ENCODE measurements at regions not wholly inside any gene's neighbourhood (a gene's known extent, or its start where the extent isn't known, plus 50 kb on each side); places are given as distances from the start of the nearest gene placed in this dataset.

DNA sequence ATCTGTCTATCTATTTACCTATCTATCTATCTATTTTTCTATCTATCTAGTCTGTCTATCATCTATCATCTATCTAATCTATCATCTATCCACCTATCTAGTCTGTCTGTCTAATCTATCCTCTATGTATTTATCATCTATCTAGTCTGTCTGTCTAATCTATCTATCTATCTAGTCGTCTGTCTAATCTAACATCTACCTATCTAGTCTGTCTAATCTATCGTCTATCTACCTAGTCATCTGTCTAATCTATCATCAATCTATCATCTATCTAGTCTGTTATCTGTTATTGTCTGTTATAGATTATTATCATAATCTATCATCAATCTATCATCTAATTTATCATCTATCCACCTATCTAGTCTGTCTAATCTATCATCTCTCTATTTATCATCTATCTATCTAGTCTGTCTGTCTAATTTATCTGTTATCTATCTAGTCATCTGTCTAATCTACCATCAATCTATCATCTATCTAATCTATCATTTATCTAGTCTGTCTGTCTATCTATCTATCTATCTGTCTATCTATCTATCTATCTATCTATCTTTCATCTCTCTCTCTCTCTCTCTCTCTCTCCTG, 80.2 kb upstream of the ZNF618 start:
- H3K4me3 ChIP-seq (ENCODE audit: low read length in 3 of 3) = no peak overlapping the region
- H3K27ac ChIP-seq (ENCODE audit: low read depth, low read length) = no peak overlapping the region
- H3K9me3 ChIP-seq (ENCODE audit: control insufficient read depth in 3 of 3, low read length in 3 of 3) = no peaks in the 10 kb centered on the region
- peaks cover 0 to 4% (median 4%) of the 10 kb centered on the region in 3 donors for H3K27me3 ChIP-seq (ENCODE audit: control insufficient read depth in 3 of 3, insufficient read depth in 3 of 3, low read length in 3 of 3)
- H3K36me3 ChIP-seq (ENCODE audit: control insufficient read depth in 3 of 3, insufficient read depth in 3 of 3, low read length in 3 of 3) = no peaks in the 10 kb centered on the region
- no peak overlapping the region for H3K9ac ChIP-seq (ENCODE audit: low read depth in 1 of 3, low read length in 3 of 3)
- H3K4me1 ChIP-seq (ENCODE audit: control insufficient read depth in 3 of 3, insufficient read depth in 3 of 3, low read length in 3 of 3) = no peaks in the 10 kb centered on the region

DNA sequence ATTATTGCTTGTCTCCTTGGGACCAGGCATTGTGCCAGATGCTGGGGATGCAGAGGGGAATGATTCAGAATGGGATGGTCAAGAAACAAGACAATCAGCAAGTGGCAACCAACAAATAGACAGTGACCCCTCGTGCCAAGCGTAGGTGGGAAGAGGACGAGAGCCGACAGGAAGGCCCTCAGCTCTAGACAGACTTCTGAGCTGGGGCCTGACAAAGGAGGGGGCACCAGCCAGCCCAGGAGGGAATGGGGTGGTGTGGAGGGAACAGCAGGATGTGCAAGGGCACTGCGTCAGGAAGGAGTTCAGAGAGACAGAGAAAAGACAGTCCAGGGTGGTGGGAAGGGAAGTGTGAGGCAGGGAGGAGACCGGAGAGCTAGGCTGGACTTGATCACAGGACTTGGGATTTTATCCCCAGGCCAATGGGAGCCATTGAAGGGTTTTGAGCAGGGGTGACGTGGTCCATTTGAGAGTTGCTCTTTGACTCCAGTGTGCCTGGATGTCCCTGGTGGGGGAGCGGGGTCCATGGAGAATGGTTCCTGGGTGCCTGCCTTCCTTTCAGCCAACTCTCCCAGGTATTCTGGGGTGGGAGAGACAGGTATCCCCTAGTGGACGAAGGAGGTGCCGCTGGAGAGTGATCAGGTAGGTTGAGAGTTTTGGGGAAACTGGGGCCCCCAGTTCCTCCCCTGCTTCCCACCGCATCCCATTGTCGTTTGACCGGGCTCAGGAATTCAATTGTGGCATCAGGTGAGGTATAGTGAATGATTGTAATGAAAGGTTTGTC, 79.3 kb upstream of the ZNF618 start:
- peaks cover 0 to 3% (median 3%) of the 10 kb centered on the region in 3 donors for H3K27me3 ChIP-seq (ENCODE audit: control insufficient read depth in 3 of 3, insufficient read depth in 3 of 3, low read length in 3 of 3)
- H3K27ac ChIP-seq (ENCODE audit: low read depth, low read length) = no peak overlapping the region
- H3K4me3 ChIP-seq (ENCODE audit: low read length in 3 of 3) = no peak overlapping the region
- H3K9me3 ChIP-seq (ENCODE audit: control insufficient read depth in 3 of 3, low read length in 3 of 3) = no peaks in the 10 kb centered on the region
- H3K9ac ChIP-seq (ENCODE audit: low read depth in 1 of 3, low read length in 3 of 3) = no peak overlapping the region
- H3K36me3 ChIP-seq (ENCODE audit: control insufficient read depth in 3 of 3, insufficient read depth in 3 of 3, low read length in 3 of 3) = no peaks in the 10 kb centered on the region
- no peaks in the 10 kb centered on the region for H3K4me1 ChIP-seq (ENCODE audit: control insufficient read depth in 3 of 3, insufficient read depth in 3 of 3, low read length in 3 of 3)

- Histone ChIP-seq H3K9ac (ENCODE audit: low read depth in 1 of 3, low read length in 3 of 3) (no peak overlapping the region), H3K4me3 (ENCODE audit: low read length in 3 of 3) (no peak overlapping the region), H3K36me3 (ENCODE audit: control insufficient read depth in 3 of 3, insufficient read depth in 3 of 3, low read length in 3 of 3) (no peaks in the 10 kb centered on the region), H3K4me1 (ENCODE audit: control insufficient read depth in 3 of 3, insufficient read depth in 3 of 3, low read length in 3 of 3) (no peaks in the 10 kb centered on the region), H3K27me3 (ENCODE audit: control insufficient read depth in 3 of 3, insufficient read depth in 3 of 3, low read length in 3 of 3) (peaks cover 0 to 3% (median under 1%) of the 10 kb centered on the region in 3 donors), H3K27ac (ENCODE audit: low read depth, low read length) (no peak overlapping the region), H3K9me3 (ENCODE audit: control insufficient read depth in 3 of 3, low read length in 3 of 3) (no peaks in the 10 kb centered on the region)
Observed at GRCh38 chr9:113798062-113799030, 77.8 kb upstream of the ZNF618 start.

GRCh38 chr9:113800276-113800675, 75.8 kb upstream of the ZNF618 start:
- Histone ChIP-seq H3K4me1 (ENCODE audit: control insufficient read depth in 3 of 3, insufficient read depth in 3 of 3, low read length in 3 of 3) (no peaks in the 10 kb centered on the region), H3K36me3 (ENCODE audit: control insufficient read depth in 3 of 3, insufficient read depth in 3 of 3, low read length in 3 of 3) (no peaks in the 10 kb centered on the region), H3K27me3 (ENCODE audit: control insufficient read depth in 3 of 3, insufficient read depth in 3 of 3, low read length in 3 of 3) (no peaks in the 10 kb centered on the region), H3K9me3 (ENCODE audit: control insufficient read depth in 3 of 3, low read length in 3 of 3) (no peaks in the 10 kb centered on the region), H3K27ac (ENCODE audit: low read depth, low read length) (no peak overlapping the region), H3K9ac (ENCODE audit: low read depth in 1 of 3, low read length in 3 of 3) (no peak overlapping the region), H3K4me3 (ENCODE audit: low read length in 3 of 3) (no peak overlapping the region)

DNA sequence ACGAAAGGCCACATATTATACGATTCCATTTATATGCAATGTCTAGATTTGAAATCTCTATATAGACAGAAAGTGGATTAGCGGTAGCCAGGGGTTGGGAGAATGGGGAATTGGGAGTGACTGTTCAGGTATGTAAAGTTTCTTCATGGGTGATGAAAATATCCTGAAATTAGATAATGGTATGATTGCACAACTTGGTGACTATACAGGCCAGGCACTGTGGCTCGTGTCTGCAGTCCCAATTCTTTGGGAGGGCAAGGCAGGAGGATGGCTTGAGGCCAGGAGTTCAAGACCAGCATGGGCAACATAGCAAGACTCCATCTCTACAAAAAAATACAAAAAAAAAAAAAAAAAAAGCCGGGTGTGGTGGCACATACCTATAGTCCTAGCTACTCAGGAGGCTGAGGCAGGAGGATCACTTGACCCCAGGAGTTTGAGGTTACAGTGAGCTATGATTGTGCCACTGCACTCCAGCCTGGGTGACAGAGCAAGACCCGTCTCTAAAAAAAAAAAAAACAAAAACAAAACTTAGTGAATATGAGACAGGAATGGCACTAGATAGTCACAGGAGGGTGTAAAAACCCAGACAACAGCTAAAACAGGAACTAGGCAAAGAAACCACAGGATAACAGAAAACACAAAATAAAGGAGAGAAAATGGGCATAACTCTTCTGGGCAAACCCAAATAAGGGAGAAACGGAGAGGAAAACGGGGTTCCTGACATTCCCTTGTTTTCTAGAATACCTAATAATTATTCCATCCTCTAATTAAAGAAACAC, 72.1 kb upstream of the ZNF618 start:
- Histone ChIP-seq H3K27me3 (ENCODE audit: control insufficient read depth in 3 of 3, insufficient read depth in 3 of 3, low read length in 3 of 3) (no peaks in the 10 kb centered on the region), H3K27ac (ENCODE audit: low read depth, low read length) (no peak overlapping the region), H3K9ac (ENCODE audit: low read depth in 1 of 3, low read length in 3 of 3) (no peak overlapping the region), H3K36me3 (ENCODE audit: control insufficient read depth in 3 of 3, insufficient read depth in 3 of 3, low read length in 3 of 3) (no peaks in the 10 kb centered on the region), H3K4me3 (ENCODE audit: low read length in 3 of 3) (no peak overlapping the region), H3K9me3 (ENCODE audit: control insufficient read depth in 3 of 3, low read length in 3 of 3) (no peaks in the 10 kb centered on the region), H3K4me1 (ENCODE audit: control insufficient read depth in 3 of 3, insufficient read depth in 3 of 3, low read length in 3 of 3) (peaks cover 3 to 5% (median 5%) of the 10 kb centered on the region in 3 donors)

DNA sequence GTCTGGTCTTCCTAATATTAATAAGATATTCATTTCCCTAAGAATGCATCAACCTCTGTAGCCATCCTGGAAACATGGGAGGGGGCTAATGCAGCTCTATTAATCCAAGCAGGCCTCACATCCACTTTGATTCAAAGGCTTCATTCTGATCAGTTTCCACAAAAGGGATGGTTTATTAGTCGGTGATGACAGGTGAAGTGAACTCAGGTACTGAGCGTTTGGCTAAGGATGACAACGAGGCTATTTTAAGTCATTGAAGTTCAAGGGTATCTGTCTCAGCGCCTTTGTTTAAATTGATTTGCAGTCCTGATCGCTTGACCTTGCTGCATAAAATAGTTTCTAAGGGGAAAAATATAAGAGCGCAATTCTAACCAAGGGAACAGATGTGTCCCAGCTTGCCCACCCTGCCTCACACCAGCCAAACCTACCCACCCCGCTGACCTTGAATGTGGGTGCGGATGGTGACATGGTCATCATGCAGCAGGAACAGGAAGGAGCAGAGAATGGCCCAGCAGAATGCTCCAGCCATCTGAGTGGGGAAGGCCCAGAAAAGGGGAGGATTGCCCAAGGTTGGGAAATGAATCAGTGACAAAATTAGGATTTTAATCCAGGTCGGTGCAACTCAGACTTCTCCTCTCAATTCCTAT, 70.5 kb upstream of the ZNF618 start:
- H3K27ac ChIP-seq (ENCODE audit: low read depth, low read length) = no peak overlapping the region
- no peak overlapping the region for H3K4me3 ChIP-seq (ENCODE audit: low read length in 3 of 3)
- H3K9ac ChIP-seq (ENCODE audit: low read depth in 1 of 3, low read length in 3 of 3) = no peak overlapping the region
- H3K27me3 ChIP-seq (ENCODE audit: control insufficient read depth in 3 of 3, insufficient read depth in 3 of 3, low read length in 3 of 3) = no peaks in the 10 kb centered on the region
- no peaks in the 10 kb centered on the region for H3K9me3 ChIP-seq (ENCODE audit: control insufficient read depth in 3 of 3, low read length in 3 of 3)
- peaks cover 3 to 5% (median 5%) of the 10 kb centered on the region in 3 donors for H3K4me1 ChIP-seq (ENCODE audit: control insufficient read depth in 3 of 3, insufficient read depth in 3 of 3, low read length in 3 of 3)
- no peaks in the 10 kb centered on the region for H3K36me3 ChIP-seq (ENCODE audit: control insufficient read depth in 3 of 3, insufficient read depth in 3 of 3, low read length in 3 of 3)

DNA sequence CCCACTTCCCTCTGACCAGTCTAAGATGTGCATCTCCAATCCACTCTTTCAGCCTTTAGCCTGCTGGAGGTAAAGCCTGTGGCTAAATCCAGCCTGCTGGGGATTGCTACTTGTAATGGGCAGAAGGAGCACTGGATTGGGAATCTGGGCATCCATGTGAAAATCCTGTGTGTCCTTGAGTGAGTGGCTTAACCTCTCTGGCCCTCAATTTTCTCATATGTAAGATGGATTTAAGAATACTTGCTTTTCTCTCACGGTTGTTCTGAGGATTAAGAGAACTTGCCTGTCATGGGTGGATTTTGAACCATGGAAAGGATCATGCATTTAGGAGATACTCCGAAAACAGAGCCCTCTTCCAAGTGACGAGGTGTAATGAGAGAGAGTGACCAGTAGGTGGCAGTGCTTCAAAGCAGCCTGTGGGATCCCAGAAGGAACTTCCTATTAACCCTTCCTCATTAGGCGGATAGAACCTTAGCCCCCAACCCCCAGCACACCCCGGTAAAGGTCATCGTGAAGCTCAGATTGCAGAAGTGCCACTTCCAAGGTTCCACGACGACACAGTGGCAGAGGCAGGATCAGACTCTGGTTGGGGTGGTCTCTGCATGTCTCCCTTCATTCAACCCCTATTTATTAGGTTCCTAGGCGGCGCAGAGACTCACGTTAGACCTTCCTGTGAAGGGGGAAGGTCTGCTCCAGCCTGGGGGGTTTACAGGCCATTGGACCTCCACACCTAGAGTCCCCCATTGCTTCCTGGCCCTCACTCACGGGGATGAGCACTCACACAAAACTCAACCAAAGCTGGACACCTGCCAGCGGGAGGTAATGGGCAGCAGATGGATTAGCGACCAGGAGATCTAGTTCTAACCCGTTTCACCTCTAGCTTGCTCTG, 68.7 kb upstream of the ZNF618 start:
- Histone ChIP-seq H3K27ac (ENCODE audit: low read depth, low read length) (no peak overlapping the region), H3K4me3 (ENCODE audit: low read length in 3 of 3) (peak overlapping the region; percentile 35 to 72 (median 58)), H3K9me3 (ENCODE audit: control insufficient read depth in 3 of 3, low read length in 3 of 3) (no peaks in the 10 kb centered on the region), H3K36me3 (ENCODE audit: control insufficient read depth in 3 of 3, insufficient read depth in 3 of 3, low read length in 3 of 3) (no peaks in the 10 kb centered on the region), H3K27me3 (ENCODE audit: control insufficient read depth in 3 of 3, insufficient read depth in 3 of 3, low read length in 3 of 3) (no peaks in the 10 kb centered on the region), H3K4me1 (ENCODE audit: control insufficient read depth in 3 of 3, insufficient read depth in 3 of 3, low read length in 3 of 3) (peaks cover 3 to 5% (median 5%) of the 10 kb centered on the region in 3 donors), H3K9ac (ENCODE audit: low read depth in 1 of 3, low read length in 3 of 3) (peak overlapping the region in 1 of 3 donors; percentile 69)

GRCh38 chr9:113808391-113809358, 67.4 kb upstream of the ZNF618 start:
- H3K9me3 ChIP-seq (ENCODE audit: control insufficient read depth in 3 of 3, low read length in 3 of 3) = no peaks in the 10 kb centered on the region
- no peak overlapping the region for H3K9ac ChIP-seq (ENCODE audit: low read depth in 1 of 3, low read length in 3 of 3)
- H3K27ac ChIP-seq (ENCODE audit: low read depth, low read length) = no peak overlapping the region

More at GRCh38 chr9:113808391-113809358, 67.4 kb upstream of the ZNF618 start:
- Histone ChIP-seq H3K4me1 (ENCODE audit: control insufficient read depth in 3 of 3, insufficient read depth in 3 of 3, low read length in 3 of 3) (peaks cover 3 to 5% (median 5%) of the 10 kb centered on the region in 3 donors), H3K4me3 (ENCODE audit: low read length in 3 of 3) (no peak overlapping the region), H3K36me3 (ENCODE audit: control insufficient read depth in 3 of 3, insufficient read depth in 3 of 3, low read length in 3 of 3) (no peaks in the 10 kb centered on the region), H3K27me3 (ENCODE audit: control insufficient read depth in 3 of 3, insufficient read depth in 3 of 3, low read length in 3 of 3) (no peaks in the 10 kb centered on the region)

Measured in skeletal muscle tissue (tissue), 3 donors.